ENCODE measurements at regions not wholly inside any gene's neighbourhood (a gene's known extent, or its start where the extent isn't known, plus 50 kb on each side); places are given as distances from the start of the nearest gene placed in this dataset.
"Not testable (repeated sequence)": the region's sequence is repeated elsewhere in the genome, so short reads cannot be mapped to it uniquely, and the experiment has no call there.

- POLR2A ChIA-PET (ENCODE audit: unreplicated experiment); H3K4me2 ChIP-seq; H3K27me3 ChIP-seq (ENCODE audit: insufficient read depth, low read depth); H3K4me3 ChIP-seq; H3K9me3 ChIP-seq (ENCODE audit: insufficient read depth, low read depth); H3K27ac ChIP-seq; H3K36me3 ChIP-seq (ENCODE audit: low read depth); H4K20me1 ChIP-seq (ENCODE audit: insufficient read depth); H3F3A ChIP-seq (ENCODE audit: insufficient read depth, low read depth); intact Hi-C loops (cut with micrococcal nuclease; ENCODE audit: unreplicated experiment); BruUV-seq (replicated peaks); H3K9me2 ChIP-seq (ENCODE audit: insufficient read depth); H3K4me1 ChIP-seq (replicated peaks; ENCODE audit: insufficient read depth); H3K79me2 ChIP-seq (ENCODE audit: low read depth); CTCF ChIA-PET; H2AFZ ChIP-seq; DNase-seq: not testable (repeated sequence)
Observed at GRCh38 chr1:95297906-95298305, 63.9 kb downstream of the RWDD3 start.

GRCh38 chr1:95301091-95301490 is 67.1 kb downstream of the RWDD3 start:
- Histone ChIP-seq H3K36me3 (ENCODE audit: low read depth) (no peaks in the 10 kb centered on the region), H3K27ac (no peak overlapping the region), H3K9me2 (ENCODE audit: insufficient read depth) (no peaks in the 10 kb centered on the region; the same call in 1 of the 2 replicates), H4K20me1 (ENCODE audit: insufficient read depth) (no peaks in the 10 kb centered on the region), H2AFZ (no peak overlapping the region), H3F3A (ENCODE audit: insufficient read depth, low read depth) (no peaks in the 10 kb centered on the region), H3K4me3 (no peak overlapping the region), H3K79me2 (ENCODE audit: low read depth) (no peaks in the 10 kb centered on the region), H3K4me2 (no peak overlapping the region), H3K27me3 (ENCODE audit: insufficient read depth, low read depth) (no peaks in the 10 kb centered on the region), H3K4me1 (replicated peaks; ENCODE audit: insufficient read depth) (0 out of 2 replicates have a peak, but pooled peaks cover 5% of the 10 kb centered on the region), H3K9me3 (ENCODE audit: insufficient read depth, low read depth) (no peaks in the 10 kb centered on the region)
- ChIA-PET CTCF (no interaction called here), POLR2A (ENCODE audit: unreplicated experiment) (no interaction called here)
- TF ChIP-seq EZH2 (IDR thresholded peaks at IDR 0.05; ENCODE audit: low read depth) (no peak), CTCF (conservative IDR thresholded peaks at IDR 0.05) (no peak)
- no peak for DNase-seq
- intact Hi-C loops (cut with micrococcal nuclease; ENCODE audit: unreplicated experiment), result no loop called here
- no TSS peak for BruUV-seq (replicated peaks)

- no peak for DNase-seq
- no TSS peak for BruUV-seq (replicated peaks)
- no peaks in the 10 kb centered on the region for H3K36me3 ChIP-seq (ENCODE audit: low read depth)
- POLR2A ChIA-PET (ENCODE audit: unreplicated experiment), result no interaction called here
- TF ChIP-seq CTCF (conservative IDR thresholded peaks at IDR 0.05) (no peak), EZH2 (IDR thresholded peaks at IDR 0.05; ENCODE audit: low read depth) (no peak)
- intact Hi-C loops (cut with micrococcal nuclease; ENCODE audit: unreplicated experiment), result no loop called here
- H3F3A ChIP-seq (ENCODE audit: insufficient read depth, low read depth), result no peaks in the 10 kb centered on the region
- H2AFZ ChIP-seq, result no peak overlapping the region
- H3K4me2 ChIP-seq, result no peak overlapping the region
- H3K9me3 ChIP-seq (ENCODE audit: insufficient read depth, low read depth), result no peaks in the 10 kb centered on the region
- H3K9me2 ChIP-seq (ENCODE audit: insufficient read depth), result no peaks in the 10 kb centered on the region; the same call in 1 of the 2 replicates
- no peak overlapping the region for H3K27ac ChIP-seq
- no peak overlapping the region for H3K4me3 ChIP-seq
- CTCF ChIA-PET, result no interaction called here
- H3K4me1 ChIP-seq (replicated peaks; ENCODE audit: insufficient read depth), result 0 out of 2 replicates have a peak, but pooled peaks cover 5% of the 10 kb centered on the region
- H3K79me2 ChIP-seq (ENCODE audit: low read depth), result no peaks in the 10 kb centered on the region
- H3K27me3 ChIP-seq (ENCODE audit: insufficient read depth, low read depth), result no peaks in the 10 kb centered on the region
- no peaks in the 10 kb centered on the region for H4K20me1 ChIP-seq (ENCODE audit: insufficient read depth)
Observed at GRCh38 chr1:95301614-95302013, 67.6 kb downstream of the RWDD3 start.

- H3F3A ChIP-seq (ENCODE audit: insufficient read depth, low read depth), result no peaks in the 10 kb centered on the region
- H3K79me2 ChIP-seq (ENCODE audit: low read depth), result no peaks in the 10 kb centered on the region
- H3K4me1 ChIP-seq (replicated peaks; ENCODE audit: insufficient read depth), result 0 out of 2 replicates have a peak, but pooled peaks cover 5% of the 10 kb centered on the region
- POLR2A ChIA-PET (ENCODE audit: unreplicated experiment), result no interaction called here
- H3K27ac ChIP-seq, result no peak overlapping the region
- peak in 1 of 2 experiments; percentile 55 for DNase-seq
- H3K36me3 ChIP-seq (ENCODE audit: low read depth), result no peaks in the 10 kb centered on the region
- TF ChIP-seq EZH2 (IDR thresholded peaks at IDR 0.05; ENCODE audit: low read depth) (no peak), CTCF (conservative IDR thresholded peaks at IDR 0.05) (no peak)
- no peak overlapping the region for H2AFZ ChIP-seq
- H3K27me3 ChIP-seq (ENCODE audit: insufficient read depth, low read depth), result no peaks in the 10 kb centered on the region
- no peaks in the 10 kb centered on the region for H4K20me1 ChIP-seq (ENCODE audit: insufficient read depth)
- no peak overlapping the region for H3K4me3 ChIP-seq
- no peak overlapping the region for H3K4me2 ChIP-seq
- no TSS peak for BruUV-seq (replicated peaks)
- intact Hi-C loops (cut with micrococcal nuclease; ENCODE audit: unreplicated experiment), result no loop called here
- no peaks in the 10 kb centered on the region for H3K9me3 ChIP-seq (ENCODE audit: insufficient read depth, low read depth)
- CTCF ChIA-PET, result no interaction called here
- H3K9me2 ChIP-seq (ENCODE audit: insufficient read depth), result no peaks in the 10 kb centered on the region; the same call in 1 of the 2 replicates
Observed at GRCh38 chr1:95304803-95305202, 70.8 kb downstream of the RWDD3 start.

Data from PC-9 (cell line).